Neuronal stem cell (in vitro differentiated cells): ENCODE measurements at regions not wholly inside any gene's neighbourhood (a gene's known extent, or its start where the extent isn't known, plus 50 kb on each side); places are given as distances from the start of the nearest gene placed in this dataset.

Experiments
- DNase-seq: peaks from one replicate; pipeline ENCODE4 v3.0.0-alpha.2; 2013; ENCODE audit warnings: low spot score
- H2AFZ ChIP-seq: one replicate; pipeline ENCODE4 v1.6.1; 2013; ENCODE audit warnings: mild to moderate bottlenecking, low read length, inconsistent platforms
- H2AK5ac ChIP-seq: 2 replicates; pipeline ENCODE4 v1.6.1; 2013; ENCODE audit warnings: low read depth, mild to moderate bottlenecking, inconsistent platforms, low read length, moderate library complexity, mixed read lengths
- H2BK120ac ChIP-seq: 2 replicates; pipeline ENCODE4 v1.6.1; 2013; ENCODE audit warnings: low read depth, mild to moderate bottlenecking, inconsistent platforms, low read length, moderate library complexity, mixed read lengths
- H2BK12ac ChIP-seq: one replicate; pipeline ENCODE4 v1.6.1; 2013; ENCODE audit warnings: low read length, inconsistent platforms
- H2BK15ac ChIP-seq: 2 replicates; pipeline ENCODE4 v1.6.1; 2013; ENCODE audit warnings: mild to moderate bottlenecking, low read length, inconsistent platforms, mixed read lengths
- H2BK5ac ChIP-seq: one replicate; pipeline ENCODE4 v1.6.1; 2013; ENCODE audit warnings: inconsistent platforms, mild to moderate bottlenecking, low read length, moderate library complexity
- H3K14ac ChIP-seq: one replicate; pipeline ENCODE4 v1.6.1; 2013; ENCODE audit warnings: low read length, inconsistent platforms
- H3K18ac ChIP-seq: 2 replicates; pipeline ENCODE4 v1.6.1; 2013; ENCODE audit warnings: low read length, inconsistent platforms
- H3K23ac ChIP-seq: 2 replicates; pipeline ENCODE4 v1.6.1; 2013; ENCODE audit warnings: low read depth, mild to moderate bottlenecking, mixed read lengths, low read length, inconsistent platforms; ENCODE audit not compliant: poor library complexity
- H3K27ac ChIP-seq: replicated peaks from 3 replicates; pipeline ENCODE4 v1.5.1; 2013; ENCODE audit warnings: low read length, inconsistent platforms
- H3K27me3 ChIP-seq, 3 experiments: 2 replicates each; pipeline ENCODE4 v1.6.1; 2013; ENCODE audit warnings: low read length in 3 of 3, mild to moderate bottlenecking in 2 of 3, inconsistent platforms in 1 of 3, low read depth in 1 of 3, mixed read lengths in 1 of 3, moderate library complexity in 1 of 3; ENCODE audit not compliant: control insufficient read depth in 3 of 3, insufficient read depth in 3 of 3
- H3K36me3 ChIP-seq, 2 donors: replicated peaks in 1 of 2; 2 replicates each; pipeline ENCODE4 v1.6.1; 2013; ENCODE audit warnings: low read length in 2 of 2; ENCODE audit not compliant: control insufficient read depth in 2 of 2, insufficient read depth in 2 of 2
- H3K4ac ChIP-seq: 2 replicates; pipeline ENCODE4 v1.6.1; 2013; ENCODE audit warnings: inconsistent platforms, mild to moderate bottlenecking, low read length, moderate library complexity
- H3K4me1 ChIP-seq, 2 donors: 1 replicate in 1 of 2; 2 replicates in 1 of 2; pipeline ENCODE4 v1.6.1; 2013; ENCODE audit warnings: low read length in 2 of 2, low read depth in 1 of 2; ENCODE audit not compliant: control insufficient read depth in 2 of 2, insufficient read depth in 1 of 2
- H3K4me2 ChIP-seq: one replicate; pipeline ENCODE4 v1.6.1; 2013; ENCODE audit warnings: mild to moderate bottlenecking, low read length, inconsistent platforms; ENCODE audit not compliant: insufficient read depth, poor library complexity, severe bottlenecking
- H3K4me3 ChIP-seq, 2 donors: 2 replicates each; pipeline ENCODE4 v1.5.1; 2013; ENCODE audit warnings: low read length in 2 of 2, mild to moderate bottlenecking in 2 of 2, inconsistent platforms in 1 of 2, moderate library complexity in 1 of 2
- H3K79me1 ChIP-seq: one replicate; pipeline ENCODE4 v1.6.1; 2013; ENCODE audit warnings: low read depth, mild to moderate bottlenecking, inconsistent platforms, low read length, moderate library complexity
- H3K9ac ChIP-seq: one replicate; pipeline ENCODE4 v1.6.1; 2013; ENCODE audit warnings: mild to moderate bottlenecking, low read depth, low read length, inconsistent platforms; ENCODE audit not compliant: poor library complexity
- H3K9me3 ChIP-seq, 2 donors: replicated peaks in 1 of 2; 2 replicates each; pipeline versions ENCODE3 to v1.6.1; 2013; ENCODE audit warnings: low read length in 2 of 2, mild to moderate bottlenecking in 2 of 2, inconsistent platforms in 1 of 2, low read depth in 1 of 2, mixed read lengths in 1 of 2, moderate library complexity in 1 of 2; ENCODE audit not compliant: control insufficient read depth in 2 of 2, insufficient read depth in 1 of 2
- H4K8ac ChIP-seq: one replicate; pipeline ENCODE4 v1.6.1; 2013; ENCODE audit warnings: low read depth, mild to moderate bottlenecking, inconsistent platforms, low read length, moderate library complexity
- H4K91ac ChIP-seq: one replicate; pipeline ENCODE4 v1.6.1; 2013; ENCODE audit warnings: low read length, low read depth, mild to moderate bottlenecking, inconsistent platforms; ENCODE audit not compliant: poor library complexity
- WGBS, 2 donors: extraction: QIAGEN DNeasy Blood & Tissue Kit; methylation state at CpG; one replicate each; pipeline ENCODE4 v1.1.7; 2013; ENCODE audit warnings: missing lambda C conversion rate in 2 of 2, mixed read lengths in 1 of 2; ENCODE audit not compliant: insufficient read length in 2 of 2, insufficient replicate concordance in 1 of 2; ENCODE audit errors: extremely low coverage in 2 of 2; 5-methylcytosine and 5-hydroxymethylcytosine counted together

DNA sequence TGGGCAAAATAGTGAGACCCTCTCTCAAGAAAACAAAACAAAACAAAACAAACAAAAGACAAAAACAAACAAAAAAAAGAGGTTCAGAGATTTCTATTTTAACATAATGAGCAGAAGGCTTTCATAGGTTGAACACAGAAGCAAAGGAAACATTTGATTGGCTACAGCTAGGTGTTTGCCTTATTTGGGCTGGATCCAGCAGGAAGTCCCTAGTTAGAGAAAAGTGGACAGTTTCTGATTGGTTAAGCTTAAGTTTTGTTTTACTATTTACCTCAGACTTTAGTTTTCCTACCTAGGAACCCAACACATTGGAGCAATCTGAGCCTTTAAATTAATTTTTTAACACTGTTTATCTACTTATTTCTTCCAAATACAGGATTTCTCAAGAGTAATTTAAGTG is 566.5 kb upstream of the PCDH15 start:
- Histone ChIP-seq H2BK120ac (no peak overlapping the region), H4K91ac (no peak overlapping the region), H3K18ac (no peak overlapping the region), H3K4me1 (peaks cover 0 to 3% of the 10 kb centered on the region in 2 donors), H3K4ac (no peak overlapping the region), H3K9me3 (peaks cover 0 to 2% of the 10 kb centered on the region in 2 donors), H3K14ac (no peak overlapping the region), H2AFZ (no peak overlapping the region), H2BK12ac (no peak overlapping the region), H3K36me3 (no peaks in the 10 kb centered on the region), H3K23ac (no peak overlapping the region), H3K4me2 (no peak overlapping the region), H3K27me3 (no peaks in the 10 kb centered on the region), H3K79me1 (no peaks in the 10 kb centered on the region), H3K4me3 (no peak overlapping the region), H2BK5ac (no peak overlapping the region), H3K9ac (no peak overlapping the region), H3K27ac (no peak overlapping the region), H2BK15ac (no peak overlapping the region), H2AK5ac (no peak overlapping the region), H4K8ac (no peak overlapping the region)
- no peak for DNase-seq

DNA sequence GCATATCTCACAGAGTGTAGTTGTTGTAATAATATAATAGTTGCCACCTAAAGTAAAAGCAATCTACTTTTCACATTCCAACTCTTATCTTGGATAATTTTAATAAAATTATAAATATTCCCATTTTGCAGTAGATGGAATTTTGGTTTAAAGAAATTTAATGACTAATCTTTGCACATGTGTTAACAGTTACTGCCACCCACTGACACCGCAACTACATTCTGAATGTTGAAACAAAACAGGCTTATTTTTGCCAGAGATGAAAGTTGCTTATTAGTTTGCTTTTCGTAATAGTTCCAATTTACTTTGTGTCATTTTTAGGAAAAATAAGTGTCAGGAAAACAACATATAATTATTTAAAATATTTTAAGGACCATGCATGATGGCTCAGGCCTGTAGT is 557.5 kb upstream of the PCDH15 start:
- Histone ChIP-seq H3K18ac (no peak overlapping the region), H3K4me1 (no peaks in the 10 kb centered on the region), H2BK5ac (no peak overlapping the region), H2BK120ac (no peak overlapping the region), H3K36me3 (no peaks in the 10 kb centered on the region), H2BK15ac (no peak overlapping the region), H2AK5ac (no peak overlapping the region), H3K27me3 (no peaks in the 10 kb centered on the region), H3K9ac (no peak overlapping the region), H3K27ac (no peak overlapping the region), H3K23ac (no peak overlapping the region), H3K14ac (no peak overlapping the region), H3K4me2 (no peak overlapping the region), H4K8ac (no peak overlapping the region), H4K91ac (no peak overlapping the region), H2AFZ (no peak overlapping the region), H3K4ac (no peak overlapping the region), H3K79me1 (no peaks in the 10 kb centered on the region), H2BK12ac (no peak overlapping the region), H3K9me3 (no peaks in the 10 kb centered on the region), H3K4me3 (no peak overlapping the region)
- DNase-seq, result no peak
- WGBS, 2 donors, result no CpG with 5 or more reads among the region's 2 CpGs

DNA sequence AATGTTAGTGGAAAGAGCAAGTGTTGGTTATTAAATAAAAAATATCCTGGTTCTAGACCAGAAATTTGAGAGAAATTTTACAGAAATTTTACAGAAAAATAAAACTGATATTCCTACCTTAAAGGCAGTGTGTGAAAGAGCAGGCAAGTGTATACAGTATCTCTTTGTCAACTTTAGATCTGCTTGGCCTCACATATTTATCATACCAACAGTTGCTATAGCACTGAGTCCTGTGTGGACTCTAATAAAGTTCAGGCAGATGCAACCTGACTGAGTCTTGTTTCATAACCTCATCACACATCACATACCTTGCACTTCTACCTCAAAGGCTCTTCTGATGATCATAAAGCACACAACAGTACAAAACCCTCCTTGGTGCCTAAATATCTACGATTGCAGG is 552.4 kb upstream of the PCDH15 start:
- no CpG with 5 or more reads among the region's 1 CpG for WGBS, 2 donors
- Histone ChIP-seq H3K79me1 (no peaks in the 10 kb centered on the region), H2BK5ac (no peak overlapping the region), H2AFZ (no peak overlapping the region), H3K4me1 (peaks cover 2 to 5% of the 10 kb centered on the region in 2 donors), H3K27me3 (no peaks in the 10 kb centered on the region), H3K9ac (no peak overlapping the region), H4K91ac (no peak overlapping the region), H3K4me2 (no peak overlapping the region), H3K27ac (no peak overlapping the region), H3K23ac (no peak overlapping the region), H4K8ac (no peak overlapping the region), H3K9me3 (no peaks in the 10 kb centered on the region), H3K4ac (no peak overlapping the region), H2BK120ac (no peak overlapping the region), H3K18ac (no peak overlapping the region), H3K4me3 (no peak overlapping the region), H2BK15ac (no peak overlapping the region), H3K36me3 (no peaks in the 10 kb centered on the region), H2BK12ac (no peak overlapping the region), H3K14ac (no peak overlapping the region), H2AK5ac (no peak overlapping the region)
- DNase-seq, result no peak

DNA sequence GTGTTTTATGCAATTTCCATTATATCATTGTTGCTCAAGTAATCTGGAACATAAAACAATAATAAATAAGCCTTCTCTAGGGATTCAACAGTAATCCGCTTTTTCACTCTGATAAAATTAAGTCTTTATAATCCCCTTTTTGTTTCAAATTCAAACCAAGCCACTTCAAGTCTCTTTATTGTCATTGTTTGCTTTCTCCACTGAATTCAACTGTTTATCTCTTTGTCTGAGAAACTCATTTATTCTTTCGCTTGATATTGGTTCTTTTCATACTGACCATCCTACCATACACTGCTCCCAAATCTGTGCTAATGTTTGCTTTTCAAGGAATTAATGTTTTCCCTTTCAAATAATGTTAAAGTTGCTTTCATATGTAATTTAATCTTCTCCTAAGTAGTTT is 550.4 kb upstream of the PCDH15 start:
- Histone ChIP-seq H3K4me1 (peaks cover 2 to 5% of the 10 kb centered on the region in 2 donors), H2AK5ac (no peak overlapping the region), H3K27ac (no peak overlapping the region), H2BK5ac (no peak overlapping the region), H3K27me3 (no peaks in the 10 kb centered on the region), H3K4ac (no peak overlapping the region), H3K9ac (no peak overlapping the region), H3K14ac (no peak overlapping the region), H3K36me3 (no peaks in the 10 kb centered on the region), H3K79me1 (no peaks in the 10 kb centered on the region), H4K91ac (no peak overlapping the region), H3K18ac (no peak overlapping the region), H3K4me3 (no peak overlapping the region), H2BK12ac (no peak overlapping the region), H3K4me2 (no peak overlapping the region), H2BK120ac (no peak overlapping the region), H3K9me3 (no peaks in the 10 kb centered on the region), H3K23ac (no peak overlapping the region), H2AFZ (no peak overlapping the region), H2BK15ac (no peak overlapping the region), H4K8ac (no peak overlapping the region)
- no peak for DNase-seq
- no CpG with 5 or more reads among the region's 2 CpGs for WGBS, 2 donors
